ENCODE measurements at regions not wholly inside any gene's neighbourhood (a gene's known extent, or its start where the extent isn't known, plus 50 kb on each side); places are given as distances from the start of the nearest gene placed in this dataset.

DNA sequence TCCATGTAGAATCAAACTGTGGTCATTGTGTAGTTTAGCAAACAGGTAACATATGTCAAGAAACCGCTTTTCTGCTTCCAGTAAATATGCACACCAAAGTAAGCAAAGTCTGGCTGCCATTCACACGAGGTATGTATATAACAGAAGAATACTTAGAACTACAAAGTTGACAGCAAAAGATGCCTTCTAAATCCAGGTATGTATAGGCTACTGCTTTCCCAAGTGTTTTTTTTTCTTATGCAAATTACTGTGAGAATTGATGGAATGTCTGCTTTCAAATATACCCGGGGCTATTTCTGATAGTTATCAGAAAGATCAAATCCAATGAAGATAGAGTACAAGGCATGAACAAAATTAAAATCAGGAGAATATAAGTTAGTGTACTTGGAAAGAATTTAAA lies 229.2 kb downstream of the HACE1 start:
- Histone ChIP-seq H3K4me3 (no peak overlapping the region), H3K36me3 (ENCODE audit: control insufficient read depth in 2 of 2, insufficient read depth in 2 of 2, low read length in 1 of 2) (no peaks in the 10 kb centered on the region), H3K4me2 (ENCODE audit: control insufficient read depth, insufficient read depth) (no peak overlapping the region), H3K79me2 (ENCODE audit: control insufficient read depth, insufficient read depth, low read length) (no peaks in the 10 kb centered on the region), H3K27me3 (replicated peaks in 1 of 2; ENCODE audit: control insufficient read depth in 2 of 2, insufficient read depth in 2 of 2, low read length in 1 of 2) (no peaks in the 10 kb centered on the region), H3K9ac (ENCODE audit: control insufficient read depth, insufficient read depth, low read length) (no peak overlapping the region), H3K27ac (ENCODE audit: control insufficient read depth, insufficient read depth) (no peak overlapping the region), H3K4me1 (ENCODE audit: control insufficient read depth, insufficient read depth, low read length) (no peaks in the 10 kb centered on the region), H2AFZ (ENCODE audit: control insufficient read depth, low read depth, low read length) (no peak overlapping the region), H4K20me1 (ENCODE audit: control insufficient read depth, insufficient read depth) (no peaks in the 10 kb centered on the region), H3K9me3 (replicated peaks; ENCODE audit: control insufficient read depth, insufficient read depth, low read length) (no peaks in the 10 kb centered on the region)
- TF ChIP-seq NBN (IDR thresholded peaks at IDR 0.05): no peak
- TF ChIP-seq SIN3A (IDR thresholded peaks at IDR 0.05; ENCODE audit: low read depth, low read length): no peak
- WGBS (ENCODE audit: insufficient coverage, insufficient replicate concordance, low lambda C conversion rate, missing lambda C conversion rate): 15% methylated on average over 3 of the region's 3 CpGs
- in situ Hi-C loops (cut with MboI): no loop called here
- no peak for DNase-seq (ENCODE audit: low read depth, low spot score)
- FAIRE-seq: no peak
- ChIA-PET POLR2A (no interaction called here), RAD21 (ENCODE audit: unreplicated experiment) (no interaction called here), CTCF (no interaction called here), SMC1A (ENCODE audit: uncharacterized antibody, unreplicated experiment) (no interaction called here)
- no peak for ATAC-seq
- intact Hi-C loops (cut with micrococcal nuclease; ENCODE audit: unreplicated experiment): no loop called here
- no TSS peak for BruUV-seq (replicated peaks)

DNA sequence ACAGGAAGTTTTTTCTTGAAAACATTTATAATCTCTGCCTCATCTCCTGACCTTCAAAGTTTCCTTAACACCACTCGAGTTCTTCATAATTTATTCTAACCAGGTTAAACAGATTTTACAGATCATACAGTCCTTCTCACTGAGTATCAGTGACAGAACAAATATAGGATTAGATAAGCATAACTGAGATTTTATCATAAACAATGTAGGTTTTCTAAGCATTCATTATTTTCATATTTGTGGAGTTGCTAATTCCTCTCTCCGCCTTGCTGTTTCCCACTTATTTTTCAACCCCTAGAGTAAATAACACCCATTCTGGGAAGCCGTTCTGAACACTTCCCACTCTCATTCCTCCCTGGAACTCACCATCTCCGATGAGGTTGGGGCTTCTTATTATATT lies 229.9 kb downstream of the HACE1 start:
- Histone ChIP-seq H3K4me3 (no peak overlapping the region), H3K9me3 (replicated peaks; ENCODE audit: control insufficient read depth, insufficient read depth, low read length) (no peaks in the 10 kb centered on the region), H3K36me3 (ENCODE audit: control insufficient read depth in 2 of 2, insufficient read depth in 2 of 2, low read length in 1 of 2) (no peaks in the 10 kb centered on the region), H4K20me1 (ENCODE audit: control insufficient read depth, insufficient read depth) (no peaks in the 10 kb centered on the region), H3K27me3 (replicated peaks in 1 of 2; ENCODE audit: control insufficient read depth in 2 of 2, insufficient read depth in 2 of 2, low read length in 1 of 2) (no peaks in the 10 kb centered on the region), H3K4me1 (ENCODE audit: control insufficient read depth, insufficient read depth, low read length) (no peaks in the 10 kb centered on the region), H3K79me2 (ENCODE audit: control insufficient read depth, insufficient read depth, low read length) (no peaks in the 10 kb centered on the region), H3K4me2 (ENCODE audit: control insufficient read depth, insufficient read depth) (no peak overlapping the region), H3K27ac (ENCODE audit: control insufficient read depth, insufficient read depth) (no peak overlapping the region), H2AFZ (ENCODE audit: control insufficient read depth, low read depth, low read length) (no peak overlapping the region), H3K9ac (ENCODE audit: control insufficient read depth, insufficient read depth, low read length) (no peak overlapping the region)
- RAD21 ChIA-PET (ENCODE audit: unreplicated experiment): interaction anchor here (1.2 kb wide), 1 partner anchor 18 kb away, joined by 3 read pairs; no protein-coding TSS in a partner anchor
- in situ Hi-C loops (cut with MboI): no loop called here
- FAIRE-seq (no peak), ATAC-seq (no peak), DNase-seq (ENCODE audit: low read depth, low spot score) (no peak)
- intact Hi-C loops (cut with micrococcal nuclease; ENCODE audit: unreplicated experiment): no loop called here
- CTCF ChIA-PET: no interaction called here
- SMC1A ChIA-PET (ENCODE audit: uncharacterized antibody, unreplicated experiment): no interaction called here
- POLR2A ChIA-PET: no interaction called here
- no TSS peak for BruUV-seq (replicated peaks)
- 27% methylated on average over 4 of the region's 4 CpGs for WGBS (ENCODE audit: insufficient coverage, insufficient replicate concordance, low lambda C conversion rate, missing lambda C conversion rate)
- no peak for TF ChIP-seq EZH2 (IDR thresholded peaks at IDR 0.05; ENCODE audit: borderline replicate concordance, control insufficient read depth, low read depth, low read length)
- no peak for TF ChIP-seq EGR1 (IDR thresholded peaks at IDR 0.05; ENCODE audit: borderline replicate concordance in 1 of 2, low read depth in 2 of 2, low read length in 2 of 2)
- TF ChIP-seq, protein P1, sequence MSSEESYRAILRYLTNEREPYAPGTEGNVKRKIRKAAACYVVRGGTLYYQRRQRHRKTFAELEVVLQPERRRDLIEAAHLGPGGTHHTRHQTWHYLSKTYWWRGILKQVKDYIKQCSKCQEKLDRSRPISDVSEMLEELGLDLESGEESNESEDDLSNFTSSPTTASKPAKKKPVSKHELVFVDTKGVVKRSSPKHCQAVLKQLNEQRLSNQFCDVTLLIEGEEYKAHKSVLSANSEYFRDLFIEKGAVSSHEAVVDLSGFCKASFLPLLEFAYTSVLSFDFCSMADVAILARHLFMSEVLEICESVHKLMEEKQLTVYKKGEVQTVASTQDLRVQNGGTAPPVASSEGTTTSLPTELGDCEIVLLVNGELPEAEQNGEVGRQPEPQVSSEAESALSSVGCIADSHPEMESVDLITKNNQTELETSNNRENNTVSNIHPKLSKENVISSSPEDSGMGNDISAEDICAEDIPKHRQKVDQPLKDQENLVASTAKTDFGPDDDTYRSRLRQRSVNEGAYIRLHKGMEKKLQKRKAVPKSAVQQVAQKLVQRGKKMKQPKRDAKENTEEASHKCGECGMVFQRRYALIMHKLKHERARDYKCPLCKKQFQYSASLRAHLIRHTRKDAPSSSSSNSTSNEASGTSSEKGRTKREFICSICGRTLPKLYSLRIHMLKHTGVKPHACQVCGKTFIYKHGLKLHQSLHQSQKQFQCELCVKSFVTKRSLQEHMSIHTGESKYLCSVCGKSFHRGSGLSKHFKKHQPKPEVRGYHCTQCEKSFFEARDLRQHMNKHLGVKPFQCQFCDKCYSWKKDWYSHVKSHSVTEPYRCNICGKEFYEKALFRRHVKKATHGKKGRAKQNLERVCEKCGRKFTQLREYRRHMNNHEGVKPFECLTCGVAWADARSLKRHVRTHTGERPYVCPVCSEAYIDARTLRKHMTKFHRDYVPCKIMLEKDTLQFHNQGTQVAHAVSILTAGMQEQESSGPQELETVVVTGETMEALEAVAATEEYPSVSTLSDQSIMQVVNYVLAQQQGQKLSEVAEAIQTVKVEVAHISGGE (CRISPR knock-in tag; IDR thresholded peaks at IDR 0.05): no peak
- TF ChIP-seq ZNF217 (IDR thresholded peaks at IDR 0.05): no peak
- TF ChIP-seq SRF (IDR thresholded peaks at IDR 0.05; ENCODE audit: low read depth in 2 of 2, low read length in 2 of 2): no peak
- TF ChIP-seq, protein P2, sequence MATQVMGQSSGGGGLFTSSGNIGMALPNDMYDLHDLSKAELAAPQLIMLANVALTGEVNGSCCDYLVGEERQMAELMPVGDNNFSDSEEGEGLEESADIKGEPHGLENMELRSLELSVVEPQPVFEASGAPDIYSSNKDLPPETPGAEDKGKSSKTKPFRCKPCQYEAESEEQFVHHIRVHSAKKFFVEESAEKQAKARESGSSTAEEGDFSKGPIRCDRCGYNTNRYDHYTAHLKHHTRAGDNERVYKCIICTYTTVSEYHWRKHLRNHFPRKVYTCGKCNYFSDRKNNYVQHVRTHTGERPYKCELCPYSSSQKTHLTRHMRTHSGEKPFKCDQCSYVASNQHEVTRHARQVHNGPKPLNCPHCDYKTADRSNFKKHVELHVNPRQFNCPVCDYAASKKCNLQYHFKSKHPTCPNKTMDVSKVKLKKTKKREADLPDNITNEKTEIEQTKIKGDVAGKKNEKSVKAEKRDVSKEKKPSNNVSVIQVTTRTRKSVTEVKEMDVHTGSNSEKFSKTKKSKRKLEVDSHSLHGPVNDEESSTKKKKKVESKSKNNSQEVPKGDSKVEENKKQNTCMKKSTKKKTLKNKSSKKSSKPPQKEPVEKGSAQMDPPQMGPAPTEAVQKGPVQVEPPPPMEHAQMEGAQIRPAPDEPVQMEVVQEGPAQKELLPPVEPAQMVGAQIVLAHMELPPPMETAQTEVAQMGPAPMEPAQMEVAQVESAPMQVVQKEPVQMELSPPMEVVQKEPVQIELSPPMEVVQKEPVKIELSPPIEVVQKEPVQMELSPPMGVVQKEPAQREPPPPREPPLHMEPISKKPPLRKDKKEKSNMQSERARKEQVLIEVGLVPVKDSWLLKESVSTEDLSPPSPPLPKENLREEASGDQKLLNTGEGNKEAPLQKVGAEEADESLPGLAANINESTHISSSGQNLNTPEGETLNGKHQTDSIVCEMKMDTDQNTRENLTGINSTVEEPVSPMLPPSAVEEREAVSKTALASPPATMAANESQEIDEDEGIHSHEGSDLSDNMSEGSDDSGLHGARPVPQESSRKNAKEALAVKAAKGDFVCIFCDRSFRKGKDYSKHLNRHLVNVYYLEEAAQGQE (IDR thresholded peaks at IDR 0.05; ENCODE audit: low read depth, low read length): no peak
- TF ChIP-seq TARDBP (IDR thresholded peaks at IDR 0.05; ENCODE audit: borderline replicate concordance): no peak
- TF ChIP-seq HDAC2 (IDR thresholded peaks at IDR 0.05): no peak
- TF ChIP-seq KAT2A (conservative IDR thresholded peaks at IDR 0.05; ENCODE audit: control insufficient read depth, low read depth, low read length): no peak
